Neural cell (in vitro differentiated cells): ENCODE measurements at regions not wholly inside any gene's neighbourhood (a gene's known extent, or its start where the extent isn't known, plus 50 kb on each side); places are given as distances from the start of the nearest gene placed in this dataset.
A peak's percentile ranks its signal among the peaks of the same experiment; 100 is the strongest.

Experiments
- H2AFZ ChIP-seq: fragments of 200-600, 300-800 bp; sonication (generic), shearing (Covaris generic); 2 replicates; pipeline ENCODE4 v1.6.0; 2014; ENCODE audit warnings: low read depth, mild to moderate bottlenecking, antibody characterized with exemption, low read length, moderate library complexity
- H3F3A ChIP-seq: fragments of 200-600 bp; shearing (Covaris generic); 2 replicates; pipeline ENCODE4 v1.6.1; 2016; ENCODE audit warnings: mild to moderate bottlenecking, moderate library complexity, mixed read lengths, antibody characterized with exemption, low read length; ENCODE audit not compliant: insufficient read depth, poor library complexity, severe bottlenecking
- H3K27ac ChIP-seq: fragments of 200-600, 300-800 bp; sonication (generic), shearing (Covaris generic); 2 replicates; pipeline ENCODE4 v1.5.1; 2014; ENCODE audit warnings: mild to moderate bottlenecking, low read length, moderate library complexity
- H3K27me3 ChIP-seq: fragments of 300-800, 200-600 bp; sonication (generic), shearing (Covaris generic); 2 replicates; pipeline ENCODE4 v1.6.0; 2014; ENCODE audit warnings: mild to moderate bottlenecking, low read depth, low read length, moderate library complexity; ENCODE audit not compliant: insufficient read depth
- H3K36me3 ChIP-seq: fragments of 300-800, 200-600 bp; sonication (generic), shearing (Covaris generic); 2 replicates; pipeline ENCODE4 v1.5.1; 2014; ENCODE audit warnings: mild to moderate bottlenecking, antibody characterized with exemption, low read length, moderate library complexity; ENCODE audit not compliant: insufficient read depth
- H3K4me2 ChIP-seq: fragments of 300-800, 200-600 bp; sonication (generic), shearing (Covaris generic); 2 replicates; pipeline ENCODE4 v1.6.0; 2014; ENCODE audit warnings: mild to moderate bottlenecking, low read length
- H3K4me3 ChIP-seq: fragments of 300-800, 200-600 bp; sonication (generic), shearing (Covaris generic); 2 replicates; pipeline ENCODE4 v1.5.1; 2014; ENCODE audit warnings: mild to moderate bottlenecking, low read length, moderate library complexity
- H3K79me2 ChIP-seq: fragments of 200-600 bp; shearing (Covaris generic); replicated peaks from 2 replicates; pipeline ENCODE4 v1.6.0; 2014; ENCODE audit warnings: mild to moderate bottlenecking, low read length, moderate library complexity; ENCODE audit not compliant: insufficient read depth
- H3K9ac ChIP-seq: fragments of 300-800, 200-600 bp; sonication (generic), shearing (Covaris generic); 2 replicates; pipeline ENCODE4 v1.6.1; 2016; ENCODE audit warnings: mild to moderate bottlenecking, low read length, mixed read lengths
- H3K9me2 ChIP-seq: fragments of 200-600 bp; shearing (Covaris generic); 2 replicates; pipeline ENCODE4 v1.6.1; 2016; ENCODE audit warnings: mild to moderate bottlenecking, low read length, mixed read lengths; ENCODE audit not compliant: insufficient read depth
- H3K9me3 ChIP-seq: fragments of 200-600, 300-800 bp; sonication (generic), shearing (Covaris generic); 2 replicates; pipeline ENCODE4 v1.6.1; 2016; ENCODE audit warnings: mild to moderate bottlenecking, mixed run types, low read length, moderate library complexity, mixed read lengths
- H4K20me1 ChIP-seq: fragments of 200-600 bp; shearing (Covaris generic); 2 replicates; pipeline ENCODE4 v1.6.1; 2016; ENCODE audit warnings: mild to moderate bottlenecking, mixed run types; ENCODE audit not compliant: insufficient read depth
- CTCF ChIP-seq: fragments of 450-650 bp; IDR thresholded peaks from 2 replicates; pipeline ENCODE4 v1.5.1; 2014; ENCODE audit warnings: antibody characterized with exemption, mild to moderate bottlenecking, moderate library complexity; ENCODE audit not compliant: poor library complexity, severe bottlenecking
- EP300 ChIP-seq: fragments of 450-650 bp; conservative IDR thresholded peaks from 2 replicates; pipeline ENCODE4 v1.6.1; 2014; ENCODE audit warnings: antibody characterized with exemption, mild to moderate bottlenecking, moderate library complexity; ENCODE audit not compliant: poor library complexity, severe bottlenecking
- EZH2 ChIP-seq: fragments of 200-600, 300-800 bp; shearing (Covaris generic), sonication (generic); IDR thresholded peaks from 2 replicates; pipeline ENCODE4 v1.6.1; 2014; ENCODE audit warnings: antibody characterized with exemption, low read length, borderline replicate concordance, mild to moderate bottlenecking; ENCODE audit not compliant: insufficient read depth, poor library complexity, severe bottlenecking
- MXI1 ChIP-seq: fragments of 450-650 bp; conservative IDR thresholded peaks from 2 replicates; pipeline ENCODE4 v1.6.1; 2014; ENCODE audit warnings: antibody characterized with exemption, mild to moderate bottlenecking; ENCODE audit not compliant: poor library complexity, severe bottlenecking
- POLR2AphosphoS5 ChIP-seq: IDR thresholded peaks from 2 replicates; pipeline ENCODE4 v1.6.1; 2012
- RAD21 ChIP-seq: fragments of 450-650 bp; conservative IDR thresholded peaks from 2 replicates; pipeline ENCODE4 v1.6.1; 2014; ENCODE audit warnings: antibody characterized with exemption, mild to moderate bottlenecking, moderate library complexity
- REST ChIP-seq: IDR thresholded peaks from 2 replicates; pipeline ENCODE4 v1.6.1; 2012; ENCODE audit warnings: borderline replicate concordance
- SMC3 ChIP-seq: fragments of 450-650 bp; conservative IDR thresholded peaks from 2 replicates; pipeline ENCODE4 v1.6.1; 2014; ENCODE audit warnings: antibody characterized with exemption, mild to moderate bottlenecking, moderate library complexity; ENCODE audit not compliant: poor library complexity
- TAF1 ChIP-seq: IDR thresholded peaks from 2 replicates; pipeline ENCODE4 v1.6.1; 2012; ENCODE audit warnings: low read depth

- Histone ChIP-seq H3K4me3 (peak overlapping the region; percentile 62), H3K79me2 (no peaks in the 10 kb centered on the region), H3F3A (no peaks in the 10 kb centered on the region), H3K9me2 (no peaks in the 10 kb centered on the region), H3K36me3 (no peaks in the 10 kb centered on the region), H3K27me3 (peaks cover 48% of the 10 kb centered on the region), H3K9me3 (no peaks in the 10 kb centered on the region), H3K4me2 (no peak overlapping the region), H3K9ac (no peak overlapping the region), H3K27ac (no peak overlapping the region), H4K20me1 (no peaks in the 10 kb centered on the region), H2AFZ (no peak overlapping the region)
- no peak for TF ChIP-seq EZH2
- TF ChIP-seq CTCF, result no peak
- TF ChIP-seq EP300, result no peak
- TF ChIP-seq POLR2AphosphoS5, result no peak
- no peak for TF ChIP-seq MXI1
- TF ChIP-seq RAD21, result no peak
- TF ChIP-seq SMC3, result no peak
- no peak for TF ChIP-seq TAF1
- TF ChIP-seq REST, result no peak
These were observed 61.4 kb downstream of the RHOXF2B start for GRCh38 chrX:120016068-120016441.

- Histone ChIP-seq H2AFZ (no peak overlapping the region), H3K27me3 (peaks cover 48% of the 10 kb centered on the region), H3K9ac (no peak overlapping the region), H3K27ac (no peak overlapping the region), H3K9me3 (no peaks in the 10 kb centered on the region), H3F3A (no peaks in the 10 kb centered on the region), H4K20me1 (no peaks in the 10 kb centered on the region), H3K4me3 (peak overlapping the region; percentile 62), H3K9me2 (no peaks in the 10 kb centered on the region), H3K79me2 (no peaks in the 10 kb centered on the region), H3K36me3 (no peaks in the 10 kb centered on the region), H3K4me2 (peak overlapping the region; percentile 19)
- no peak for TF ChIP-seq EZH2
These were observed 62.1 kb downstream of the RHOXF2B start for GRCh38 chrX:120015145-120016067.
